Natural killer cell (primary cell): ENCODE measurements at regions not wholly inside any gene's neighbourhood (a gene's known extent, or its start where the extent isn't known, plus 50 kb on each side); places are given as distances from the start of the nearest gene placed in this dataset.

Experiments used
- ATAC-seq, 3 donors: fragments of 150-1000 bp in 2 of 3; fragments of 200-7000 bp in 1 of 3; cut with Tn5 transposase; 1 replicate in 1 of 3; 2 replicates in 2 of 3; pipeline ENCODE4 v1.10.0; 2021; ENCODE audit warnings: mild to moderate bottlenecking in 2 of 3, moderate library complexity in 2 of 3
- DNase-seq, 2 donors: peaks; one replicate each; pipeline versions ENCODE4 v3.0.0 to v3.0.0-alpha.2; 2013 to 2021; ENCODE audit warnings: mixed read lengths in 1 of 2
- H3K27ac ChIP-seq: one replicate; pipeline ENCODE4 v1.5.1; 2013; ENCODE audit warnings: mild to moderate bottlenecking, low read length
- H3K27me3 ChIP-seq: one replicate; pipeline ENCODE4 v1.6.1; 2013; ENCODE audit warnings: low read length; ENCODE audit not compliant: control insufficient read depth, insufficient read depth
- H3K36me3 ChIP-seq: one replicate; pipeline ENCODE4 v1.6.1; 2013; ENCODE audit warnings: low read length; ENCODE audit not compliant: control insufficient read depth, insufficient read depth
- H3K4me1 ChIP-seq: one replicate; pipeline ENCODE4 v1.6.1; 2013; ENCODE audit warnings: low read length; ENCODE audit not compliant: control insufficient read depth, insufficient read depth
- H3K4me3 ChIP-seq: one replicate; pipeline ENCODE4 v1.5.1; 2013; ENCODE audit warnings: low read length
- H3K9me3 ChIP-seq: one replicate; pipeline ENCODE4 v1.6.1; 2013; ENCODE audit warnings: low read length; ENCODE audit not compliant: control insufficient read depth, insufficient read depth
- H3K27ac Mint-ChIP-seq, 2 donors: one replicate each; pipeline ENCODE4 v1.8.0; 2022; ENCODE audit warnings: mild to moderate bottlenecking in 2 of 2, mixed read lengths in 2 of 2, moderate library complexity in 1 of 2
- H3K27me3 Mint-ChIP-seq, 2 donors: one replicate each; pipeline ENCODE4 v1.8.0; 2022; ENCODE audit warnings: low read depth in 2 of 2, mixed read lengths in 2 of 2
- H3K36me3 Mint-ChIP-seq: one replicate; pipeline ENCODE4 v1.8.0; 2022; ENCODE audit warnings: mixed read lengths
- H3K4me1 Mint-ChIP-seq, 2 donors: one replicate each; pipeline ENCODE4 v1.8.0; 2022; ENCODE audit warnings: mixed read lengths in 2 of 2
- H3K4me3 Mint-ChIP-seq: one replicate; pipeline ENCODE4 v1.8.0; 2022; ENCODE audit warnings: mild to moderate bottlenecking, moderate library complexity, mixed read lengths
- H3K9me3 Mint-ChIP-seq, 2 donors: one replicate each; pipeline ENCODE4 v1.8.0; 2022; ENCODE audit warnings: mixed read lengths in 2 of 2
- WGBS: methylation state at CpG from one replicate; pipeline ENCODE4 v1.1.7; 2013; ENCODE audit warnings: missing lambda C conversion rate; ENCODE audit not compliant: insufficient coverage; 5-methylcytosine and 5-hydroxymethylcytosine counted together
- intact Hi-C: fragments of 100-400 bp; cut with micrococcal nuclease; formaldehyde crosslinking; loops from one replicate; pipeline ENCODE4 v1.14.2; 2022
- TF ChIP-seq, protein P1 (sequence below): fragments of 200-600 bp; IDR thresholded peaks from one replicate; pipeline ENCODE4 v1.8.0; 2022; ENCODE audit warnings: antibody characterized with exemption

DNA sequence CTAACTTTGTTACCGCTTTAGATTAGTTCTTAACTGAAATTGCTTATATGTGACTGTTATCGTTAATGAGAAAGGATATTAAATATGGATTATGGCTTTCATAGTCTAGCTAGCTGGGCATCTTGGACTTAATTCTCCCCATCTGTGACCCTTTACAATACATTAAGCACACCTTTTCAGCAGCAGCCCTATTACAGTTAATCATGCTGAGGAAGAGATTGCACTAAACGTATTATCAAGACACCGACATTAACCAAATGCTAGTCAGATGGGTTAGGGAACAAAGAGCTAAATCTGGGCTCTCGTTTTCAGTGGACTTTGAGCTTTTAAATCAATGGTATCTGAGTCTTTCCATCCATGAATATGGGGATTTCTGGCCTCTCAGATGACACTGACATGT is 447.5 kb upstream of the DCN start:
- DNase-seq, result no peak
- intact Hi-C loops, result no loop called here
- TF ChIP-seq, protein P1, sequence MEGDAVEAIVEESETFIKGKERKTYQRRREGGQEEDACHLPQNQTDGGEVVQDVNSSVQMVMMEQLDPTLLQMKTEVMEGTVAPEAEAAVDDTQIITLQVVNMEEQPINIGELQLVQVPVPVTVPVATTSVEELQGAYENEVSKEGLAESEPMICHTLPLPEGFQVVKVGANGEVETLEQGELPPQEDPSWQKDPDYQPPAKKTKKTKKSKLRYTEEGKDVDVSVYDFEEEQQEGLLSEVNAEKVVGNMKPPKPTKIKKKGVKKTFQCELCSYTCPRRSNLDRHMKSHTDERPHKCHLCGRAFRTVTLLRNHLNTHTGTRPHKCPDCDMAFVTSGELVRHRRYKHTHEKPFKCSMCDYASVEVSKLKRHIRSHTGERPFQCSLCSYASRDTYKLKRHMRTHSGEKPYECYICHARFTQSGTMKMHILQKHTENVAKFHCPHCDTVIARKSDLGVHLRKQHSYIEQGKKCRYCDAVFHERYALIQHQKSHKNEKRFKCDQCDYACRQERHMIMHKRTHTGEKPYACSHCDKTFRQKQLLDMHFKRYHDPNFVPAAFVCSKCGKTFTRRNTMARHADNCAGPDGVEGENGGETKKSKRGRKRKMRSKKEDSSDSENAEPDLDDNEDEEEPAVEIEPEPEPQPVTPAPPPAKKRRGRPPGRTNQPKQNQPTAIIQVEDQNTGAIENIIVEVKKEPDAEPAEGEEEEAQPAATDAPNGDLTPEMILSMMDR, result no peak
- H3K4me1 ChIP-seq, result no peaks in the 10 kb centered on the region
- Mint-ChIP-seq H3K4me3 (no peak overlapping the region), H3K36me3 (no peaks in the 10 kb centered on the region), H3K27ac (no peak overlapping the region), H3K27me3 (peaks cover 3 to 20% of the 10 kb centered on the region in 2 donors), H3K4me1 (peaks cover 0 to 5% of the 10 kb centered on the region in 2 donors), H3K9me3 (peaks cover 0 to 3% of the 10 kb centered on the region in 2 donors)
- H3K27ac ChIP-seq, result no peak overlapping the region
- no peaks in the 10 kb centered on the region for H3K36me3 ChIP-seq
- H3K9me3 ChIP-seq, result peaks cover 6% of the 10 kb centered on the region
- 90% methylated on average over 3 of the region's 5 CpGs for WGBS
- H3K27me3 ChIP-seq, result no peaks in the 10 kb centered on the region
- ATAC-seq, result no peak
- no peak overlapping the region for H3K4me3 ChIP-seq

DNA sequence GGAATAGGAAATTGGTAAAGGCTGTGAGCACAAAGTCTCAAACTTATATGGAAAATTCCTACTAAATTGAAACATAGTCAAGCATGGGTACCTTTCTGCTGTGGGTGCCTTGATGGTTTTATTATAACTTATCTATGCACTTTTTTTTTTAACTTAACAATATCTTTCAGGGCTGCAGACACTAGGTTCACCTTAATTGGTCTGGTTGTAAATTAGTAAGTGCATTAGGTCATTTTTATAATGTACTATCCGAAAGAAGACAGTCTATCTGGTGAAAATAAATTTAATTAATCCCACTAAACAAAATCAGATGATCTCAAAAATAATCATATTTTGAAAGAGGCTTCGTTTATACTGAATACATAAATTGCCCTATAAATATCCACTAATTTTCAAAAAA is 446.8 kb upstream of the DCN start:
- intact Hi-C loops, result no loop called here
- no peak overlapping the region for H3K27ac Mint-ChIP-seq
- H3K36me3 Mint-ChIP-seq, result no peaks in the 10 kb centered on the region
- DNase-seq (no peak), ATAC-seq (no peak)
- H3K27ac ChIP-seq, result no peak overlapping the region
- no peaks in the 10 kb centered on the region for H3K4me1 Mint-ChIP-seq
- peaks cover 3 to 14% of the 10 kb centered on the region in 2 donors for H3K27me3 Mint-ChIP-seq
- TF ChIP-seq, protein P1, result no peak
- peaks cover 0 to 3% of the 10 kb centered on the region in 2 donors for H3K9me3 Mint-ChIP-seq
- H3K4me1 ChIP-seq, result no peaks in the 10 kb centered on the region
- no peak overlapping the region for H3K4me3 ChIP-seq
- H3K36me3 ChIP-seq, result no peaks in the 10 kb centered on the region
- no CpG with 5 or more reads among the region's 2 CpGs for WGBS
- H3K9me3 ChIP-seq, result peaks cover 6% of the 10 kb centered on the region
- no peaks in the 10 kb centered on the region for H3K27me3 ChIP-seq
- H3K4me3 Mint-ChIP-seq, result no peak overlapping the region

GRCh38 chr12:91628656-91629055 is 446.0 kb upstream of the DCN start:
- H3K36me3 ChIP-seq, result no peaks in the 10 kb centered on the region
- Mint-ChIP-seq H3K27me3 (peaks cover 6 to 20% of the 10 kb centered on the region in 2 donors), H3K9me3 (peaks cover 0 to 3% of the 10 kb centered on the region in 2 donors), H3K36me3 (no peaks in the 10 kb centered on the region), H3K4me3 (no peak overlapping the region), H3K4me1 (no peaks in the 10 kb centered on the region), H3K27ac (no peak overlapping the region)
- TF ChIP-seq, protein P1, result no peak
- H3K27me3 ChIP-seq, result no peaks in the 10 kb centered on the region
- no peak overlapping the region for H3K4me3 ChIP-seq
- H3K9me3 ChIP-seq, result peaks cover 6% of the 10 kb centered on the region
- H3K4me1 ChIP-seq, result no peaks in the 10 kb centered on the region
- intact Hi-C loops, result no loop called here
- WGBS, result 74% methylated on average over 2 of the region's 2 CpGs
- ATAC-seq, result no peak
- no peak overlapping the region for H3K27ac ChIP-seq
- DNase-seq, result no peak

GRCh38 chr12:91627225-91627624 is 444.6 kb upstream of the DCN start:
- intact Hi-C loops, result no loop called here
- 77% methylated on average over 1 of the region's 2 CpGs for WGBS
- Mint-ChIP-seq H3K4me1 (no peaks in the 10 kb centered on the region), H3K36me3 (no peaks in the 10 kb centered on the region), H3K4me3 (no peak overlapping the region), H3K27me3 (peaks cover 13 to 29% of the 10 kb centered on the region in 2 donors), H3K9me3 (peaks cover 0 to 3% of the 10 kb centered on the region in 2 donors), H3K27ac (no peak overlapping the region)
- TF ChIP-seq, protein P1, result no peak
- no peak overlapping the region for H3K4me3 ChIP-seq
- H3K36me3 ChIP-seq, result no peaks in the 10 kb centered on the region
- no peaks in the 10 kb centered on the region for H3K4me1 ChIP-seq
- H3K9me3 ChIP-seq, result peaks cover 6% of the 10 kb centered on the region
- DNase-seq (no peak), ATAC-seq (no peak)
- H3K27ac ChIP-seq, result no peak overlapping the region
- no peaks in the 10 kb centered on the region for H3K27me3 ChIP-seq
